ENCODE measurements at regions not wholly inside any gene's neighbourhood (a gene's known extent, or its start where the extent isn't known, plus 50 kb on each side); places are given as distances from the start of the nearest gene placed in this dataset.

GRCh38 chr16:88316941-88317612, 65.7 kb upstream of the ZNF469 start:
- TF ChIP-seq POLR2A (IDR thresholded peaks at IDR 0.05) (no peak), CTCF (IDR thresholded peaks at IDR 0.05) (no peak)
